GM20000 (cell line): ENCODE measurements at regions not wholly inside any gene's neighbourhood (a gene's known extent, or its start where the extent isn't known, plus 50 kb on each side); places are given as distances from the start of the nearest gene placed in this dataset.

Experiments
- DNase-seq: peaks from one replicate; pipeline ENCODE4 v3.0.0; 2012; ENCODE audit warnings: low spot score
- TF ChIP-seq, protein P1 (sequence below): IDR thresholded peaks from 2 replicates; pipeline ENCODE4 v1.5.1; 2012; ENCODE audit warnings: mild to moderate bottlenecking, control low read depth; ENCODE audit errors: extremely low read depth, missing control alignments

DNA sequence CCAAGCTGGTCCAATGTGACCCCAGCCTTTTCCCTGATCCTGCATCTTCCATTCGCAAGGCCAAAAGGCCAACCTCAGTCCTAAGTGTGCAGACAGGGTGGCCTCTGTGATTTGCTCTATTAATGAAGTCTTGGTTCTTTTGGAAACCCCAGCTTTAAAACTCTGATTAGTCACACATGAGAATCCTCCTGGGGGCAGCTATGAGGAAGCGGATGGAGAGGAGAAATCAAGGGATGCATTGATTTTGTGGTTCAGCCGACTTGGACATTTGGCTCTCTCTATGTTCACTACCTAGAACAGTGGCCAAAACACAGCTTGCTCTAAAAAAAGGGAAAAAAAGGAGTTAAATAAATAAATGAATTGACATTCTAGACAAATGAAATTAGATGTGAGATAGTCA lies 98.6 kb upstream of the USP47 start:
- DNase-seq: no peak
- TF ChIP-seq, protein P1, sequence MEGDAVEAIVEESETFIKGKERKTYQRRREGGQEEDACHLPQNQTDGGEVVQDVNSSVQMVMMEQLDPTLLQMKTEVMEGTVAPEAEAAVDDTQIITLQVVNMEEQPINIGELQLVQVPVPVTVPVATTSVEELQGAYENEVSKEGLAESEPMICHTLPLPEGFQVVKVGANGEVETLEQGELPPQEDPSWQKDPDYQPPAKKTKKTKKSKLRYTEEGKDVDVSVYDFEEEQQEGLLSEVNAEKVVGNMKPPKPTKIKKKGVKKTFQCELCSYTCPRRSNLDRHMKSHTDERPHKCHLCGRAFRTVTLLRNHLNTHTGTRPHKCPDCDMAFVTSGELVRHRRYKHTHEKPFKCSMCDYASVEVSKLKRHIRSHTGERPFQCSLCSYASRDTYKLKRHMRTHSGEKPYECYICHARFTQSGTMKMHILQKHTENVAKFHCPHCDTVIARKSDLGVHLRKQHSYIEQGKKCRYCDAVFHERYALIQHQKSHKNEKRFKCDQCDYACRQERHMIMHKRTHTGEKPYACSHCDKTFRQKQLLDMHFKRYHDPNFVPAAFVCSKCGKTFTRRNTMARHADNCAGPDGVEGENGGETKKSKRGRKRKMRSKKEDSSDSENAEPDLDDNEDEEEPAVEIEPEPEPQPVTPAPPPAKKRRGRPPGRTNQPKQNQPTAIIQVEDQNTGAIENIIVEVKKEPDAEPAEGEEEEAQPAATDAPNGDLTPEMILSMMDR: no peak

DNA sequence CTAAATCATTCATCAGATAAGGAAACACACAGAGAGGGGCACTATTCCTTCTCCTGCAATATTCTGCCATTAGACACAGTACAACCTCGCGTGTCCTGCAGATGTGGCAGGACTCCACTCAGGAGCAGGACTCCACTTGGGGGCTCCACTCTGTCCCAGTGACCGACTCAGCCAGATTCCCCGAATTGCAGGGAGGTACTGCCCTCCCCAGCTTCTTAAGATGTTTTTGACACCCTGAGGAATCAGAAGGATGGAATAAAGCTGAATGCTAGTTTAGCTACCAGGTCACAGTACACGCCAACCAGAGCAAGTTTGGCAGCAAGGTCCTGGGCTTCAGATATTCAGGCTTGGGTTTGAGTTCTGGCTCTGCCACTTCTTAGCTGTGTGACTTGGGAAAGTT lies 99.3 kb upstream of the USP47 start:
- TF ChIP-seq, protein P1: no peak

DNA sequence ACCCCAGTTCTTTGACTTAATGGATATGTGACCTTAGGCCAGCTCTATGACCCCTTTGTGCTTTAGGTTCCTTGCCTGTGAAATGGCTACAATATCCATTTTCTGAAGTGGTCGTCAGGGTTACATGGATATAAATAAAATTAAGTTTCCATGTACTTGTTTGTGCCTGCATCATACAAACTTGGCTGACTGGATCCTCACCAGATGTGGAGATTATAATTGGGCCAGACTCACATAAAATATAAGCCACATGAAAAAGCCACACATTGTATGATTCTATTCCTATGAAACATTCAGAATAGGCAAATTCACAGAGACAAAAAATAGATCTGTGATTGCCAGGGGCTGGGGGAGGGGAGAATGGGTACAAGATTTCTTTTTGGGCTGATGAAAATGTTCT lies 100.9 kb upstream of the USP47 start:
- TF ChIP-seq, protein P1: no peak

More for the DNA sequence above, 99.3 kb upstream of the USP47 start:
- DNase-seq: no peak

DNA sequence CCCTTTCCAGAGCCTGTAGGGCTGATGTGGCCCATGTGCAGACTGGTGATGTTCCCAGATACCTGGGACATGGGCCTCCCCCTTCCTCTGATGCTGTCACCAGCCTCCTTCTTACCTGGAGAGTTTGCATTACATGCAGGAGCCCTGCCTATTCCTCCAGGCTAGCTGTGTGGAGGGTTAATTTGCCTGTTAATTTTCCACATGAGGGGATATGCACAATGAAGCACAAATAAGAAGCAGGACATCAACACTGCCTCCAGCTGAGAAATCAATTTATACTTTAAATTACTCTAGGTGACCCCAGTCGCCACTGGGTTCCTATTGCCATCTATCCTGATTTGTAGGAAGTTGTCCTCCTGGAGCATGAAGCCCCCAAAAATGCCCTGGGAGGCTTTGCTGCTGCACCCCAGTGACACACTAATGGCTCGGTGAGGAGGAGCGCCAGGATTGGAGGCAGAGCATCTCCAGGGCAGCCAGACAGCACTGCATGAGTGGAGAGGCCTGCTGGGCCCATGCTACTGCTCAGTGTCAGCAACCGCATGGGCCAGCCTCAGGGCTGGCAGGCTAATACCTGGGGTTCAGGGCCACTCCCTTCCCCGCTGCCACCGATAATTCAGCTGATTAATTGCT lies 101.6 kb upstream of the USP47 start:
- no peak for DNase-seq
- TF ChIP-seq, protein P1: no peak

More for the DNA sequence above, 100.9 kb upstream of the USP47 start:
- no peak for DNase-seq

DNA sequence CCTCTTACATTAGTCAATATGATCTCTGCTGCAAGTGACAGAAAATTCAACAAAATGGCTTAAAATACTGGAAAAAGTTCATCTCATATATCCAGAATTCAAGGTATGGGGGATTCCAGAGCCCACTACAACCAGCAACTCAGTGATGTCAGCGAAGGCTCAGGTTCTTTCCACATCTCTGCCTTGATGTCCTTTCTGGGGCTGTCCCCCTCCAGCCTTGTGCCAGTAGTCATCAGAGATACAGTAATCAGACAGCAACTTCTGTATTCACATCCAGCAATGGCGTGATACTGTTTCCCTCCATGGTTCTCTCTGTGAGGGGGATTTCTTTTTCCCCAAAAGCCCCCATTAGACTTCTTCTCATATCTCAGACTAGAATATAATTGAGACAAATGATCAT lies 103.4 kb upstream of the USP47 start:
- TF ChIP-seq, protein P1: no peak
- DNase-seq: no peak

DNA sequence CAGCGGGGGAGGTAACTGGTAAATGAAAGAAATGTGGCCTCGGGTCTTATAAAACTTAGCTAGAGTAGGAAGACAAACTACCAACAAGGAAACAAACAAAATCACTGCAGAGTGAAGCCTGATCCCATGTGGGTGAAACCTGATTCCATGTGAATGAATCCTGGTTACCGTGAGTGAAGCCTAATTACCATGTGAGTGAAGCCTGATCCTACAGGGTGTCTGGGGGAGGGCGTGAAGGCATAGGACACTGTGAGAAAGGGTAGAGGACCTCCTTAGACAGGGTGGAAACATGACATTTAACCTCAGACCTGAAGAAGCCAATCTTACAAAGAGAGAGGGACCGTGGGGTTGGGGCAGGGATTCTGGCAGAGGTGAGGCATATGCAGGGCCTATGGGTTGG lies 106.2 kb upstream of the USP47 start:
- TF ChIP-seq, protein P1: no peak
- no peak for DNase-seq

DNA sequence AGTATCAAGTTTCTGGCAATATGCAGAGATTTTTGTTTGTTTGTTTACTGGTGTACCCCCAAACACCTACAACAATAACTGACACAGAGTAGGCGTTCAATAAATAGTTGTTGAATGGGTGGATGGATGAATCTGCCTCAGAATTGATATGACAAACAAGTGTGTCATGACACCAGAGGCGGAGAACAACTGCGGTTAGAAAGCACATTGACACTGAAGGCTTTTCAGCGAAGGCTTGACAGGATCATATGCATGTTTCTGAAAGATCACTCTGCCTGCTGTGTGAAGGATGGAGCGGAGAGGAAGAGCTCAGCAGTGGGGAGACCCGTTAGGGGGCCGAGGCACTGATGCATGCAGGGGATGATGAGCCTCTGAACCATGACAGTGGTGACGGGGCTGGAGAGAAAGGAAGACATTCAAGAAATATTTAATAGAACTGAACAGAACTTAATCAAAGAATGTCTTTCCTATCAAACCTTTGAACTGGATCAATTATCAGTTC lies 108.5 kb upstream of the USP47 start:
- TF ChIP-seq, protein P1: no peak
- DNase-seq: no peak
